GM20431 (cell line): ENCODE measurements at regions not wholly inside any gene's neighbourhood (a gene's known extent, or its start where the extent isn't known, plus 50 kb on each side); places are given as distances from the start of the nearest gene placed in this dataset.
"Not testable (repeated sequence)": the region's sequence is repeated elsewhere in the genome, so short reads cannot be mapped to it uniquely, and the experiment has no call there.

ENCODE experiments used
- in situ Hi-C: fragments of 300-500 bp; cut with MseI, MboI; formaldehyde crosslinking; loops from one replicate; pipeline ENCODE4 v1.15.0; 2020; ENCODE audit warnings: low sequenced_read_pairs; ENCODE audit not compliant: unreplicated experiment

DNA sequence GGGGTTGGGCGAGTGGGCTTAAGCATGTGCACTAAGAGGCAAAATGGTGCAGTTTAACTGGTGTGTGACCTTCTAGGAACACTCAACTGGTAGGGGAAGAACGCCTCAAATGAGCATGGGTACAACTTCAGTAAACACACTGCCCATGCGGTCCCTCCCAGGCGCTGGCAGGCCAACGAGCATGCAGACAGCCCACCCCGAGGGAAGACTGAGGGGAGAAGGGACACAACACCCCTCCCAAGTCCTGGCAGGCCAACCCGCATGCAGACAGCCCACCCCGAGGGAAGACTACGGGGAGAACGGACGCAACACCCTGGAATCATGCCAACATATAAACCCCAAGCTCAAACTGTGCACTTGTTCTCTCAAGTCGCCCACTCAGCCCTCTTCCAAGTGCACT lies 456.0 kb downstream of the FBXO15 start:
- in situ Hi-C loops: no loop called here

DNA sequence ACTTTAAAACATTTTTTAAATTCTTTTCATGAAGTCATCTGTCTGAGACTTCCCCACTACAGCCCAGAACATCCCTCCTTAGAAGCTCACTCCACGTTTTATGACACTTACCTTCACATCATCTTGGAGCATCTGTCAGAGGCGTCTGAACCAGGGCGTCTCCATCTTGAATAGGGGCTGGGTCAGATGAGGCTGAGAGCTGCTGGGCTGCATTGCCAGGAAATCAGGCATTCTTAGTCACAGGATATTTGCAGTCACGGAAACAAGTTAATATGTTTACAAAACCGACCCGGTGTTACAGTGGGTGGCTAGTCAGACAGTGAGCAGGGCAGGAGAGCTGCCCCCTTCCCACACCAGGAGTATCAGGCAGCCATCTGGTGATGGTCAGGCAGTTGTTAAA lies 456.5 kb downstream of the FBXO15 start:
- in situ Hi-C loops: no loop called here

DNA sequence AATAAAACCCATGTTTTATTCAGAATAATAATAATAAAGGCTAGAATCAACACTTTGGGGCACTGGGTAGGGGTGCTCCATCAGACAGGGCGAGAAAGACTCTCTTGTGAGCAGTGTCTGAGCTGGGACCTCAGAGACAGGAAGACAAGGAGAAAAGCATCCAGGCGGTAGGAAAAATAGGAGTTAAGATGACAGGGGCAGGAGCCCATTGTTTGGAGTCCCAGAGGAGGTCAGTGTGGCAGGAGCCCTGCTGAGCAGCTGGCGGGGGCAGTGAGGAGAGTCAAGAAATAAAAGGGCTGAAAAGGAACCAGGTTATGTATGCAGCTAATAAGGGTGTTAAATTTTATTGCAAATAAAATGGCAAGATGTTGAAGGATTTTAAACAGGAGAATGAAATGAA lies 457.4 kb downstream of the FBXO15 start:
- in situ Hi-C loops: no loop called here

DNA sequence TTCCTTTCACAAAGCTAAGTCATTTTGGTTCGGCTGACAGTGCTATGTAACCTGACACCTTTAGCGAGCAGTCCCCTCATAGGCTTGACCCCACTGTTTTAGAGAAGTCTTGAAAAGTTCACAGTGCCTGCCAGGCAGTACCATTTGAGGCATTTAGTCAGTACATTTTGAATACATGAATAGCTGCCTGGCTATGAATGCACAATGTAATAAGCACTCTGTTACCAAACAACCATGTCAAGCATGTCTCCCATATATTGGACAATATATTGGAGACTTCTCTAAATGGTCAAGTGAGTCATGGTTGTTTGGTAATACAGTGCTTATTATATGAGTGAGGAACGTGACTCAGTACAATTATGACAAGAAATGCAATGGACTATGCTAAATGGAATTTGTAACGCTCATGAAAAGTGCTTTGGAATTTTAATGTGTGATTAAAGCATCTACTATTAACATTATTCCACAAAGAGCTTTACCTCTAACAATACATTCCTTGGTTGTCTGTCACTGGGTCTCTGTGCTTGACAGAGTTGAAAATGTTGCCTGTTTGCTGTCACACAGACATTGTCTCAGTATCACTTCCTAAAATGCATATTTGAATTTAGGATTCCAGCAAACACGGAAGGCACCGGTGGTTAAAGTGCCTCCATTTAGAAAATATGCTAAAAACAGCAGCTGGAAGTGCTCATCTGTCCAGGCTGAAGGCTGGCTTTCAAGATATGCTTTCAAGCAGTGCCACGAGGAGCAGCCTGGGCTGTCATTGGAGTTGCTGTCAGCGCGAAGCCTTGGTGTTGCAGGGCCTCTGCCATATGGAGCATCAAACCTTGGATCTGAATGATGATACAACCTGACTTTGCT lies 458.6 kb downstream of the FBXO15 start:
- in situ Hi-C loops: no loop called here

DNA sequence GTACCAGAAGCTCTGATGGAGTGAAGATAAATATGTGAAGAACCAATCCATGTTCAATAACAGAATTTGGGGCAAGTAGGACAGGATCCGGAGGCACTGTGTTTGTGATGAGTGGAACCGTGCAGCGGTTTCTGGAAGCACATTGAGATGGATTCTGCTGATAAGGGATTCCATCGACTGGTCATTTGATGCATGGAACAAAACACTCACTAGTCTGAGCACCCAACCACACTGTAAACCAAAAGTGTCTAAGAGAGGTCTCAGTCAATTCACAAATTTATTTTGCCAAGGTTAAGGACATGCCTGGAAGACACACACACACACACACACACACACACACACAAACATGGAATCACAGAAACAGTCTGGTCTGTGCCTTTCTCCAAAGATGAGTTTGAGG lies 459.5 kb downstream of the FBXO15 start:
- in situ Hi-C loops: no loop called here

DNA sequence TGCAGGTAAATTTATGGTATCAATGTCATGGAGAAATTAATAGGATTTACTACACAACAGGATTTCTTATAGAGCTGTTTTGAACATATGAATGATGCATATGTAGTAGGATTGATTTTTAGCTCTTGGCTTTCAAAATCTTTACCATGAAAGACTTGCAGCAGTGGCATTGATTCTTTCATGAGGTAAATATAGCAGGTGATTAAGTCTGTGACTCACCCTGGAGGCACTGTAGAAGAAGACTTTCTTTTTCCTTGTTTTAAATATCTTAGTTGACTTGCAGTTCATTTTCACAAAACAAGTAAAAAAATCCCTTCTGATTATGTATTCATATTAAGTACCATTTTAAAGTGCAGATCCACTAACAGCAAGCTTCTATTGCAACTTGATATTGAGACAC lies 463.0 kb downstream of the FBXO15 start:
- in situ Hi-C loops: no loop called here

DNA sequence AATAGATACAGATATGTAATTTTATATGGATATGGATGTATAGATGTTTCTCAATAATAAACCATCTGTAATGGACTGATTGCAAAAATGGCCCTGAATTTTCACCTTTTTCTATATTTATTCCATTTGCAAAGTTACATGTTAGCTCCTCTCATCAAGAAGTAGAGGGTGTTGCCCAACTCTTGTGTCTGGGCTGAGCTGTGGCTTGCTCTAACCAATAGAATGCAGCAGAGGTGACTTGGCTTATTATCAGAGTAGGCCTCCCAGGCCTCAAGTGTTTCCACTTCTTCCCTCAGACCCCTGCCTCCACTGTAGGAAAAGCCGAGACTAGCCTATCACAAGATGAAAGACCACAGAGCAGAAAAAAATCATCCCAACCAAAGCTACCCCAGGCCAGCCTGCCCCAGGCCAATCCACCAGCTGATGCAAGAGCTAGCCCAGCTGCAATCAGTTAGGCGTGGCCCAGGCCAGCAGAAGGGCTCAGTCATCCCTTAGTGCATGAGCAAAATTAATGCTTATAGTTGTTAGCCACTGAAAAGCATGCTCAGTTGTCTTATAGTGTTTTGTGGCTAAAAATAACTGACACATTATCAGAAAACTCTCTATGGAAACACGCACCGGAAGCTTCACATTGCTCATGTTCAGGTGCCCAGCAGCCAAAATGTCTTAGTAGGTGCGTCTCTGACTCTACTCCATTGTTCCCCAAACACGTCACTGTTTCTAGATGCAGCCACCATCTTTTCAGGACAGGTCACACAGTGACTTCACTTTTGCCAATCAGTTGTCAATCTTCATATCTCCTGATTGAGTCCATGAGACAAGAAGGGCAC lies 464.0 kb downstream of the FBXO15 start:
- in situ Hi-C loops: no loop called here

DNA sequence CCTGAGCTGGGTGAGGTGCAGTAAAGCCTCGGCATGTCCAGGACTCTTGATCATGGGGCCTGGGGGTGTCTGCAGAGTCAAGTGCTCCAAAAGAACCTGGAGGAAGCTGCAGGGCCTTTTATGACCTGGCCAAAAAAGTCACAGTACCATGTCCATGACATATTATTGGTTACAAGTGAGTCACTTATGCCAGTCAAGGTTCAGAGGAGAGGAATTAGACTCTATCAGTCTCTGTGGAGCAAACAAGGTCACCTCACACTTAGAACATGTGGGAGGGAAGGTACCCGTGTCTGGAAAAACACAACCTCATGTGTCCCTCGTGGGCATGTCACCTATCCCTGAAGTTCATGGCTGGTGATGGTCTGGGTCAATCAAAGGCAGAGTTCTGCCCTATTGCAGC lies 465.7 kb downstream of the FBXO15 start:
- in situ Hi-C loops: no loop called here

DNA sequence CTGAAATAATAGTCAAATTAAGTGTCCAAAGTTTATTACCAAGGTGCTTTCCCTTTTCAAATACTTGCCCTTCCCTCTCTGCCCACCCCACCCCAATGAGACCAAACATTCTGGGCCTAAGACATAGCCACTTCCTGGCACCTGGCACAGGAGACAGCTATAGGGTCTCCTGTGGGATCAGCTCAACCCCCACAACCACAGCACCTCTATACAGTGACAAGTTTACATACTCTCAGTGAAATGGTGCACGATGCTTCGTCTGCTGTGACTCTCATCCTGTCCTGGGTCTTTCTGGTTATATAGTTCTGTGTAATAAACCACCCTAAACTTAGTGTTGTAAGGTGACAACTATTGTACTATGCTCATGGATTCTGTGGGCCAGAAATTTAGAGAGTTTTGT lies 466.2 kb downstream of the FBXO15 start:
- in situ Hi-C loops: no loop called here

DNA sequence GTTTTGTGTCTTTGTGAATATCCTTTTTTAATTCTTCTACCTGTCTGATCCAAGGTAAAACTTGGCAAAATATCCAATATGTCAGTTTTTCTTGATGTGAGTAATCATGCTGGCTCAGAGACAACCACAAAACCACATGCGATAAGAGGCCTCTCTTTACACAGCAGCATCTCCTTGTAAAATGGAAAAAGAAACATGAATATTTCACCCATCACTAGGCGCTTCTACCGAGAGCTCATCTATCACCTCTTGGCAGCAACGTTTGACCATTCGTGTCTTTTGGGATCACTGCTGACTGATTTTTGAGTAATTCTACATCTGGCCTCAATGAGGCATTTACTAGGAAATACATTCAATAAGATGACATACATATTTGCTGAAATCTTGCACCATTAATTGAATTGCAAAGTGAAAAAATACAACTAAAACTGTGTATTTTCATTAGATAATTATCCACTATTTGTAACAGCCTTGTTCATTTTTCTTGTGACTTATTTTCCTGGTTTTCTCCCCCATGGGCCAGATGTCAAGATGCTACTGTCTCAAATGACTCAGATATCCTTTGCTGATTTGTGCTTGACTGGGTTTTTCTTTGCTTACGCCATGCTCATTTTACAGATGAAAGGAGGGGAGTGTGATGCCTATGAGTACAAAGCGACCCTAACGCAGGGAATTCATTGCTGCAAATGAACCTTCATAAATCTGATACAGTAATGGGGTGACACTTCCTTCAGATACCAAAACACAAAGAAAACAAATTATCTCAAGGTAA lies 467.5 kb downstream of the FBXO15 start:
- in situ Hi-C loops: no loop called here

DNA sequence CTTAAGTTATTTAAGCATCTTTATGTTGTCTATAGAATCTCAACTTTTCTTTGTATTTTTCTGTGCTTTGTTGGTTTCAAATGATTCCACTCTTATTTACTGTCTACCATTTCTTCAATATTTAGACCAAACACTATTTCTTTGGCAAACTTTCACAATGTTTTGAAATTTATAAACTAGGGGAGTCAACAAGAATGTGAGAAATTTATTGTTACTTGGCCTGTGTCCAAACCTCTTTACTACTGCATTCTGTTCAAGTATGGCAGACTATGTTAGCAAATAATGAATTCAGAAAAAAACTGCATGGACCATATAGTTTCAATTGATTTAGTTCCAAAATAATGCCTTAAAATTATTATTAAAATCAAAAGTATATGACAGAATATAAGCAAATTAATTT lies 470.2 kb downstream of the FBXO15 start:
- in situ Hi-C loops: no loop called here

DNA sequence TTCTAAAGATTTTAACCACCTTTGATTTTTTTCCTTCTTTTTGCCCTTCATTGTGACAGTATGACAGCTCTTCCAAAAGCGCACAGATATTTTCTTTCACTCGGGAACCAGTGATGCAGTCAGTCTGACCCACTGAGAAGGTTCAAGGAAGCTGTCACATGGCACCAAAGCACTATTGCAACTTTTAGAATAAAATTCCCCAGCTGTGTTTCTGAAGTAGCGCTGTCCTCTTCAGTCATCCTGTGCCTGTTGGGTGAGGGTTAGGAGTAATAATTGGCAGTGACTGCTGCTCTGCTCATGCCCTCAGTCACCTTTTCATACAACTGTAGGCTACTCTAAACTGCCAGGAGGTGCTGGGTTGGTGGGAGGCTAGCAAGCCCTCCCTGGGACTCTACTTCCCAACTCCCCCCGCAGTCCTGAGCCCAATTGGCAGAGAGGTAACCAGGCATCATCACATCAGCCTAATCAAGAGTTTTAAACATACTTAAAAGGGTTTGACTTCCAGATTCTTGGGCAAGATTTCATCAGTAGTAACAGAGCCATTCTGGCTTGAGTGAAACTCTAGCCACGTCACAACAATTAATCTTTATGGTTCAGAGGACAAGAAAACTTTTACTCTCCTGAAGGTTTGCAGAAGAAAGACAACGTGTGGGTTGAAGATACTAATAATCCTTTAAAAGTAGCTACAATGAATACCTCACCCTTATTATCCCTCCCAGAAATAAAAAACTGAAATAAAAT lies 473.3 kb downstream of the FBXO15 start:
- in situ Hi-C loops: no loop called here

DNA sequence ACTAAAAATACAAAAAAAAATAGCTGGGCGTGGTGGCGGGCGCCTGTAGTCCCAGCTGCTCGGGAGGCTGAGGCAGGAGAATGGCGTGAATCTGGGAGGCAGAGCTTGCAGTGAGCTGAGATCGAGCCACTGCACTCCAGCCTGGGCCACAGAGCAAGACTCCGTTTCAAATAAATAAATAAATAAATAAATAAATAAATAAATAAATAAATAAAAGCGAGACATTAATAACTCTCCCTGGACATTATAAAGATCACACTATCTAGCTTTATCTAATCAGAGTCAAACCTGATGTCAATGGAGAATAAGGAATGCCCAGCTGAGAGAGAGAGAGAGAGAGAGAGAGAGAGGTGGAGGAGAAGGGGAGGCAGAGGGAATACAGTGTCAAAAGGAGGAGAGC lies 476.2 kb downstream of the FBXO15 start:
- in situ Hi-C loops: not testable (repeated sequence)

DNA sequence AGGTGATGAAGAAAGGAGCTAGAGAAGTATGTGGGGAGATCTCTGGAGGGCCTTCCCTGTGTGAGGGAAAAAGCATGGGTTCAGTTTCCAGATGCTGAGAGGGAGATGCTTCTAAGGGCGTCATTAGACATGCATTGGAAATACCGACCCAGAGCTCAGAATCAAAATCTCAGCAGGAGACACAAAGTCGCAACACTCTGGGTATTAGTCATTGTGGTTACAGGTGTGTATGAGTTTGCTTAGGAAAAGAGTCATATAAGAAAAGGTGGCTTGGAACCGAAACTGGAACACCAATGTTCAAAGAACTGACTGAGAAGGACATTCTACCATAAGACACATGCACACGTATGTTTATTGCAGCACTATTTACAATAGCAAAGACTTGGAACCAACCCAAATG lies 477.1 kb downstream of the FBXO15 start:
- in situ Hi-C loops: no loop called here

DNA sequence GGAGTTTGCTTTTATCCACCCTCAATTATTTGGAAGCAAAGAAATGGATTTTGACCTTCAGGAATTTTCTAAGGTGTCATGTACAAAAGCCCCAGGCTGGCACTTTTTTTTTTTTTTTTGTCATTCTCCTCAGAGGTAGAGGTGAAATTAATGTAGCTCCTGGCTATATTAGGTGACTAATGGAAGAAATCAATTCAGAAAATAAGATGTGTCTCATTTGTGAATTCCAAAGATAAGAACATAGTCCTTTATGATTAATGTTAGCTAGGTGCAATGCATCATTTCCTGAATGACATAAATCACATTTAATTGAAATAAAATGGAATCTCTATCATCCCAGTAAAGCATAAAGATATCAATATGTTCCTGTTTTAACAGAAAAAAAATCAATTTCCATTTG lies 477.6 kb downstream of the FBXO15 start:
- in situ Hi-C loops: no loop called here

DNA sequence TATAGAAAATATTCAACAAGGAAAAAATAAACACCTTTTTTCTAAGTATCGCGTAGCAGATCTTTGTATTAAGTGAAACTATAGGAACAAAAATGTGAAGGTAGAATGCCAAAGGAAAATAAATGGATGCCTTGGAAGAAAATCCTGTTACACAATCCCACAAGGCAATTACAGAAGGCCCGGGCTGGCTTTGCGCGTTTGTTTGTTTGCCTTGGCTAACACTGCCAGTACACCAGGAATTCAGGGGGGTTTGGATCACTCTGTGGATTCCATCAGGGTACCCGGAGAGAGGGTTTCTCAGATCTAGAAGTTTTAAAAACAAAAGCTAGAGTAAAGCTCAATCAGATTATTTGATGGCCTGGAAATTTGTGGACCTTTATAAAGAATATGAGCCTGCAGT lies 478.3 kb downstream of the FBXO15 start:
- in situ Hi-C loops: no loop called here

DNA sequence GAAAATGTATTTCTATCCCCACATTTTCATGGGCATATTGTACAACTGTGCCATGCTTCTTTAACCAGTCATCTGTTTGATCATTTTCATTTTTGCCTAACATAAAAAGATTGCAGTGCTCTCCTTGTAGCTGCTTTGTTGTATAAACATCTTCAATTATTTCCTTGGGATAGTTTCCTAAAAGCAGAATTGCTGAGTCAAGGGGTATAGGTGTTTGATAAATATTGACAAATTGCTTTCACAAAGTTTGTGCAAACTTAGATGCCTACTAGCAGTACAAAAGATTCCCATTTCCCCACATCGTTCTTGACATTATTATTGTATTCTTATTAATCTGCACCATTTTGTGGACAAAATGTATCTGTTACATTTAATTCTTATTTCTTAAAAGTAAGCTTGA lies 479.6 kb downstream of the FBXO15 start:
- in situ Hi-C loops: no loop called here

DNA sequence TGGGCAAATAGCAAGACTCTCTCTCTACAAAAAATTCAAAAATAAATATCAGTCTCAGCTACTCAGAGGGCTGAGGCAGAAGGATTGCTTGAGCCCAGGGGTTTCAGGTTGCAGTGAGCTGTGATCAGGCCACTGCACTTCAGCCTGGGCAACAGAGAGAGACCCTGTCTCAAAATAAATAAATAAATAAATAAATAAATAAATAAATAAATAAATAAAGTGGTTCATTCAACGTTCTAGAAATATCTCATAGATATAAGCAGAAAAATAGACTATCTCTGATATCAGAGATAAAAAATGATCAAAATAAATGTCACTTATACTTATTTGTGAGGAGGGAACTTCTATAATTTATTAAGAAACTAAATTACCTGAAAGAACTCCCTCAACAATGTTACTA lies 480.9 kb downstream of the FBXO15 start:
- in situ Hi-C loops: no loop called here

DNA sequence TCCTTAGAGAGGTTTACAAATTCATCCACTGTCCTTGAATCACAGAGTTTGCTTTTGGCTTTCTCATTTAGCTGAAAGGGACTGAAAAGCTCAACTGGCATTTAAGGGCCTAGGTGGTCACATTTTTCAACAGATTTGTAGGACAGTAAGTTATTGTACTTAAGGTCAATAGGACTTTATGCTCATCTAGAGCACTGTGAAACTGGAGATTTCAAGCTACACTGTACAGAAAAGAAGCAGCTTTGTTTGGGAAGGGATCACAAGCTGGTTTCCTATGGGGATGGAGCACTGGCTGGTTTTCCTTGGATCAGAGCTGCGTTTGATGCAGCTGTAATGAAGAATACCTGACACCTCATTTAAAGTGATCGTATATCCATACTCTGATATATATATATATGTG lies 482.7 kb downstream of the FBXO15 start:
- in situ Hi-C loops: no loop called here

DNA sequence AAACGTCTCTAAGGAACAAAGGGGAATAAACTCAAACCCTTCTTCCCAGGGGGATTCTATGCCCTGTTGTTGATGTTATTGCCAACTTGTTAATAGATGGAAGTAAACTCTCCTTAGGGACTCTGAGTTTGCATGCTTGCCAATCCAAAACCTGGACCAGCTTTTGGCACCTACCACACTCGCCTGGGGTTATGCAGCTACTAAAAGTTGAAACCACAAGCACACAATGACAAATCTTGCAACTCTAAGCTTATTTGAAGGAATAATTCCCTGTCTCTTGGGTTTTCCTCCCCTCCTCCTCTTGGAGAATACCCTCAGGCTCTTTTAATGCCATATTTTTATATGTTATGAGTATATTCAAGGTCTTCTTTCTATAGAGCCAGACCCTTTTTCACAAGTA lies 484.1 kb downstream of the FBXO15 start:
- in situ Hi-C loops: no loop called here
